GM12873 (cell line): ENCODE measurements at regions not wholly inside any gene's neighbourhood (a gene's known extent, or its start where the extent isn't known, plus 50 kb on each side); places are given as distances from the start of the nearest gene placed in this dataset.
A peak's percentile ranks its signal among the peaks of the same experiment; 100 is the strongest.

Experiments
- TF ChIP-seq, protein P1 (sequence below): IDR thresholded peaks from 2 replicates; pipeline ENCODE4 v1.5.1; 2012; ENCODE audit warnings: low read depth, mild to moderate bottlenecking, moderate library complexity, low read length, control low read depth; ENCODE audit not compliant: insufficient read depth; ENCODE audit errors: missing control alignments

DNA sequence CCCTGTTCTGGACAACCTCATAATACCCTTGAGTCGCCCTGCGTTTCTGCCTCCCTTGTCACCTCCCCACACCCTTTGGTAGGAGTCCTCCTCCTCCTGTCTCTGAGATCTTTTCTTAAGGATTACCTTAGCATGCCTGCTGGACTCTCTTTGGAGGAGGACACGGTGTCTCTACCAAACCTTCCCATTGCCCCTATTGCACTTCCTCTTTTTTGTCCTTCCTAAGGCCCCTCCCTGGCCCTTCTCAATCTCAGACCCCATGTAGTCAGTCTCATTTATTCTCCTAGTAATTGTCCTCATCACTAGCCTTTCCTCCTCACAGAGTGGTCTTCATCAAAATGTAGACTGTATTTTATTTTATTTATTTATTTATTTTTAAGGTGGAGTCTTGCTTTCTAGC, 335.0 kb upstream of the SFRP2 start:
- TF ChIP-seq, protein P1, sequence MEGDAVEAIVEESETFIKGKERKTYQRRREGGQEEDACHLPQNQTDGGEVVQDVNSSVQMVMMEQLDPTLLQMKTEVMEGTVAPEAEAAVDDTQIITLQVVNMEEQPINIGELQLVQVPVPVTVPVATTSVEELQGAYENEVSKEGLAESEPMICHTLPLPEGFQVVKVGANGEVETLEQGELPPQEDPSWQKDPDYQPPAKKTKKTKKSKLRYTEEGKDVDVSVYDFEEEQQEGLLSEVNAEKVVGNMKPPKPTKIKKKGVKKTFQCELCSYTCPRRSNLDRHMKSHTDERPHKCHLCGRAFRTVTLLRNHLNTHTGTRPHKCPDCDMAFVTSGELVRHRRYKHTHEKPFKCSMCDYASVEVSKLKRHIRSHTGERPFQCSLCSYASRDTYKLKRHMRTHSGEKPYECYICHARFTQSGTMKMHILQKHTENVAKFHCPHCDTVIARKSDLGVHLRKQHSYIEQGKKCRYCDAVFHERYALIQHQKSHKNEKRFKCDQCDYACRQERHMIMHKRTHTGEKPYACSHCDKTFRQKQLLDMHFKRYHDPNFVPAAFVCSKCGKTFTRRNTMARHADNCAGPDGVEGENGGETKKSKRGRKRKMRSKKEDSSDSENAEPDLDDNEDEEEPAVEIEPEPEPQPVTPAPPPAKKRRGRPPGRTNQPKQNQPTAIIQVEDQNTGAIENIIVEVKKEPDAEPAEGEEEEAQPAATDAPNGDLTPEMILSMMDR, result no peak

DNA sequence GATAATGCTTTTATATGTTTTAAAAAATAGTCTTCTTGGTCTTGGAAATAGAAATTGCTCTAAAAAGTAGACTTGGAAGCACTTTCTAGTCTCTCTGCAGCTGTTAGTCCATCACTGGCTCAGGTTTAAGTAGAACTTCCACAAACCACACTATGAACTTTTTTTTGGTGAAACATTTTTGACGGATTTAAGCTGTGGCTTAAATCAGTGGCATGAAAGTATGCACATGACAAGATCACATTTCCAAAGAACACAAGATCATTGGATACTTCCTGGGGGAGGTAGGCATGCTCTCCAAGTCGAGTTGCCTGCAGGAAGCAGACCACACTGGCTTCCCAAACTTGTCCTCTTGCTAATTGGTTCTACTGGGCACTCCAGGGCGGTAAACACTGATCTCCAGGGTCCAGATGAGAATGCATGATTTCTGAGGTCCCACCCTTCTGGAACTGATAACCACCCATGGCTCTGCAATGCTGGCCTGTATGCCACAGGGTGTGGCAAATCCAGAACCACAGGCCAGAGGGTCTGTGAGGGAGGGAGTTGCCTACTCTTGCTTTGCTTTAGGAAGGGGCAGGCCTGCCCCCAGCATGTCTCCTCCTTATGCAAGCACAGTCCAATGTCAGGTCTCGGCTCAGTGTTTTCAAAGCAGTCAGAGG, 331.9 kb upstream of the SFRP2 start:
- TF ChIP-seq, protein P1, result no peak

DNA sequence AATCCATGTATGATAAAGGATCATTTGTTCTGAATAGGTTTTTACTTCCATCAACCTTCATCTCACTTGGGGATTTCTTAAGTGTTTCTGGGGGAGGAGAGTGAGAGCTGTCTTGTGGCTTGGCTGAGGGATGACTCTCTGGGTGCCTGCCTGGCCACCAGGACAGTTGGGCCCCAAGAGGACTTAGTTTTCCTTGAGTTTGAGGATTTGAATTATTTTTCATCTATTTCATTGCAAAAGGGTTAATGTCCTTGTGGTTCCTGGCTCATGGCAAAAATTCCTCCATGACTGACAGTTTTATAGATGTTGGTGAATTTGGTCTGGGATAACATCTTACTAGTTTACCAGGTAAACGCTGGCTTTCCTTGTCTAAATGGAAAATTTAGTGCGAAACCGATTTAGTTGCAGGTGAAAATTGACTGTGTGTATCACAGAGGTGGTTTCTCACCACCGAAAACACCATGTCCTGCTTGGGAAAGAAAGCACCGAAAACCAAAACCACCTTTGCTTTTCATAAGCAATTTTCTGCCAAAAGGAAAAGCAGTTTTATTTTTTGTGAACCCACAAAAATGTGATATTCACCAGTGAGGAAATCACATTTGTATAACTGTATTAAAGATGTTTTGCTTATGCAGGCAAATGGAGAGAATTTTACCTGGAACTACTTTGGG, 331.3 kb upstream of the SFRP2 start:
- TF ChIP-seq, protein P1, result no peak

DNA sequence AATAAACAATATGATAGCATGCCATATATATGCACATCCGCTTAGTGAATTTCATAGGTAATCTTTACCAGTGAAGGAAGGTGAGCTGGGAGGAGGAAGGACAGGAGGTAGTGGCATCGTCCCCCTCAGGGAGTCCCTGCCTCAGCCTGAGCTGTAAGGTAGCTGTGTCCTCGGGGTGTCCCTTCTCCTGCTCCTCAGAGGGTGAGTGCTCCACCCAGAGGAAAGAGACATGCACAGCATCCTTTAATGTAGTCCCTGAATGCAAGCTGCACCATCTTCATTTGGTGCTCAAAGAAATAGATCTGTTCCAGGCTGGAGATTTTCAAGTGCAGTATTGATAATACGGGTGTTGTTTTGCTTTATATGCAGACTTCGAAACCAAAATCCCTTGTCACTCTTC, 330.4 kb upstream of the SFRP2 start:
- TF ChIP-seq, protein P1, result peak; percentile 52

DNA sequence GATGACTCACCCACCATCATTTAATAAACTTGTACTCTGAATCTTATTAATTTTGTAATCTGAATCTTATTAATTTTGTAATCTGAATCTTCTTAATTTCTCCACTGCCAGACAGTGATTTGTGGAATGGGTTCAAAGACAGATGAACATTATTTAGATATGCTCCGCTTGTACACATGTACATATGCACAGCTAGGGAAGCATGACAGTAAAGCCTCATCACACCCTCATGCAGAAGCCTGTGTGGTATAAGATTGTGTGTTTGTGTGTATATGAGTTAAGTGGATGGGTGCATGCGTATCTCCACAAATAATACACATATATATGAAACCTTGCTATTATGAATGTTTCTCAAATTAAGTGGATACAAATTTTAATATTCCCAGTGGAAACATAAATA, 318.5 kb upstream of the SFRP2 start:
- TF ChIP-seq, protein P1, result no peak

DNA sequence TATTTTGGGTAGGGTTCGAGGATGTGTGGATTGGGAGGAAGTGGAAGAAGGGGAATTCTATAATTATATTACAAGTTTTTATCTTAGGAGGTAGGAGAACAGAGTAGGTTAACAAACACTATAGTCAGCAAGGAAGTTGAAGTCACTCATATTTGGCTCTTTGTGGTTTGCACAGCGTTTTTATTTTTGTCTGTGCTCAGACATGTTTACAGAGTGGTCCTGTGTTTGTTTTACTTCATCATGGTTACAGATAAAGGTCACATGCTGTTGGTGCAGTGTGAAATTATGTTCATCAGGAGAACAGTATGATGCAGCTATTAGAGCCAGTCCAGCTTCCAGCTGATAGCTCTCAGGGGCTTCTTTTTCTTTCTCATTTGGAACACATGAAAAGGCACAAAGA, 299.9 kb upstream of the SFRP2 start:
- TF ChIP-seq, protein P1, result no peak

DNA sequence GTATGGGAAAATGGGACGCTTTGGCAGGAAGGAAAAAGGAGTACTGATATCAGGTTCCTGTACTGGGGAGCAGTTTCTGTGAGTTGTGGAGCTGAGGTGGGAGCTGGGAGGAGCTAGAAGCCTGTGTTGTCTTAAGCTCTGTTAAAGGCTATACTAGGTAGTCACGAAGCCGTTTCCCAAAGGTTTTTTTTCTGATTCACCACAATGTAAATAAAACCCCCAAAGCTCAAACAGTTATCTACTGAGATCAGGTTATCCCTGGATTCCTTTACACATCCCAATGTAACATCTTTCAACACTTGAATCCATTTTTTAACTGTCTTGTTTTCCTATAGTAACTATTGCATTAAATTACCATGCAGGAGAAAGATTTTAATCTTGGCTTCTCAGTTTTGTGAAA, 297.4 kb upstream of the SFRP2 start:
- TF ChIP-seq, protein P1, result no peak
